Gastrocnemius medialis (tissue), 4 donors: ENCODE measurements at regions not wholly inside any gene's neighbourhood (a gene's known extent, or its start where the extent isn't known, plus 50 kb on each side); places are given as distances from the start of the nearest gene placed in this dataset.

Experiments used
- POLR2A ChIP-seq, 2 donors: fragments of 450-650 bp; IDR thresholded peaks; one replicate each; pipeline ENCODE4 v1.6.1; 2017; ENCODE audit warnings: antibody characterized with exemption in 2 of 2, mild to moderate bottlenecking in 2 of 2, moderate library complexity in 2 of 2
- TF ChIP-seq, protein P1 (sequence below), 5 experiments: fragments of 450-650 bp in 3 of 5; fragments of 200-600 bp in 2 of 5; sonication (generic) in 2 of 5; IDR thresholded peaks in 4 of 5; conservative IDR thresholded peaks in 1 of 5; 1 replicate in 4 of 5; 2 replicates in 1 of 5; pipeline ENCODE4 v1.5.1; 2016 to 2019; ENCODE audit warnings: antibody characterized with exemption in 5 of 5, mild to moderate bottlenecking in 3 of 5, moderate library complexity in 3 of 5

GRCh38 chr3:5275529-5275928 is 88.0 kb downstream of the EDEM1 start:
- TF ChIP-seq, protein P1, sequence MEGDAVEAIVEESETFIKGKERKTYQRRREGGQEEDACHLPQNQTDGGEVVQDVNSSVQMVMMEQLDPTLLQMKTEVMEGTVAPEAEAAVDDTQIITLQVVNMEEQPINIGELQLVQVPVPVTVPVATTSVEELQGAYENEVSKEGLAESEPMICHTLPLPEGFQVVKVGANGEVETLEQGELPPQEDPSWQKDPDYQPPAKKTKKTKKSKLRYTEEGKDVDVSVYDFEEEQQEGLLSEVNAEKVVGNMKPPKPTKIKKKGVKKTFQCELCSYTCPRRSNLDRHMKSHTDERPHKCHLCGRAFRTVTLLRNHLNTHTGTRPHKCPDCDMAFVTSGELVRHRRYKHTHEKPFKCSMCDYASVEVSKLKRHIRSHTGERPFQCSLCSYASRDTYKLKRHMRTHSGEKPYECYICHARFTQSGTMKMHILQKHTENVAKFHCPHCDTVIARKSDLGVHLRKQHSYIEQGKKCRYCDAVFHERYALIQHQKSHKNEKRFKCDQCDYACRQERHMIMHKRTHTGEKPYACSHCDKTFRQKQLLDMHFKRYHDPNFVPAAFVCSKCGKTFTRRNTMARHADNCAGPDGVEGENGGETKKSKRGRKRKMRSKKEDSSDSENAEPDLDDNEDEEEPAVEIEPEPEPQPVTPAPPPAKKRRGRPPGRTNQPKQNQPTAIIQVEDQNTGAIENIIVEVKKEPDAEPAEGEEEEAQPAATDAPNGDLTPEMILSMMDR (IDR thresholded peaks at IDR 0.05 in 4 of 5, conservative IDR thresholded peaks at IDR 0.05 in 1 of 5): no peak
- no peak for TF ChIP-seq POLR2A (IDR thresholded peaks at IDR 0.05)
